ENCODE measurements at regions not wholly inside any gene's neighbourhood (a gene's known extent, or its start where the extent isn't known, plus 50 kb on each side); places are given as distances from the start of the nearest gene placed in this dataset.
"Not testable (repeated sequence)": the region's sequence is repeated elsewhere in the genome, so short reads cannot be mapped to it uniquely, and the experiment has no call there.

DNA sequence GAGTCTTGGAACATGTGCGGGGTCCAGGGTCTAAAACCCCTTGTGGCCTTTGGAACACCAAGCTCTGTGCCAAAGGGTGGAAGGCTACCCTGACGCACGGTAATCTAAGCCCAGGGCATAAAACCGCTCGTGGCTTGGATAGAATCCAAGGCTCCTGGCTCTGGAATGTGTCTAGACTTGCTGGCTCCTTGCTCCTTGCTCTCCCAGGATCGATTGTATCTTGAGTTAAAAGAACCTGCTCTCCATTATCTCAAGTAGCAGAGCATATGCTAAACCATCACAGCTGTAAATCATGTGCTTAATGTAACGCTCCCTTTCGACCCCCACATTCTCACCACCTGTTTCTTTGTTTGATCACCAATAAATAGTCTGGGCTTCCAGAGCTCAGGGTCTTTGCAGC, 50.3 kb downstream of the TLCD4 start:
- DNase-seq: not testable (repeated sequence)

DNA sequence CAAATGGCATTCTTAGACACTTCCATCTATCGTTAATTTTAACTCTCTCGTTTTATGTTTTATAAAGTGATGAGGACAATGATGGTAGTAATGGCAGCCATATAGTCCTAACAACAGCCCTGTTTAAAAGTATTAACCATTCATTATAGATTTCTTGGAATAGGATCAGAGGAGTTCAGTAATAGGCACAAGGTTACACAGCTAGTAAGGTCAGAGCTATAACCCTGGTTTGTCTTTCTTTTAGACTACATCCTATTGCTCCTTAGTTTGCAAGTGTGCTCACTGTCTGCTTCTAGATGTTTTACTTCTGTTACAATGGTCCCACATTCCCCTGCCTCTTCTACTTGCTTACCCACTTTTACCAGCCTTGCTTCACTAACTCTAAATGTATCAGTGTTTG, 50.9 kb downstream of the TLCD4 start:
- no peak for DNase-seq

DNA sequence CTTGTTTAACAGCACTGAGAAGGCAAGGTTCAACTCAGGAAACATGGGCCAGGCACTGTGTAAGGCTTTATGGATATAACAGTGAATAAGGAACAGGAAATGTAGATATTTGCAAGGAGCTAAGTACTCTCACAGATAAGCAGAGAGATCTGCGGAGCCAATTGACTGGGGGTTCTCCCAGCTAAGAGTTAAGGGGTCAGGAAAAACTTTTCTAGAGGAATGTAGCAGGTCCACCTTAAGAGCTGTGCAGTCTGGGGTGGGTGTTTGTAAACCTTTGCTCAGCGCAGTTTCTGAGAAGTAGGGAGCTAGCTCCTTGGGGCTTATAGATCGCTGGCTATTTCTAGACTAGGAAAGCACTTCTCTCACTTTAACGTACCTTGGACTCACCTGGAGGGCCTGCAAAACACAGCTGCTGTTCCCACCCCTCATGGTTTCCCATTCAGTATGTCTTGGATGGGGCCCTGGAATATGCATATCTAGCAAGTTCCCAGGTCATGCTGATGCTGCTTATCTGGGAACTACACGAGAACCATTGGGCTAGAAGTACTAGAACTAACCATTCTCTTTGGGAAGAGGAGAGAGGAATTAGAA, 51.7 kb downstream of the TLCD4 start:
- no peak for DNase-seq

DNA sequence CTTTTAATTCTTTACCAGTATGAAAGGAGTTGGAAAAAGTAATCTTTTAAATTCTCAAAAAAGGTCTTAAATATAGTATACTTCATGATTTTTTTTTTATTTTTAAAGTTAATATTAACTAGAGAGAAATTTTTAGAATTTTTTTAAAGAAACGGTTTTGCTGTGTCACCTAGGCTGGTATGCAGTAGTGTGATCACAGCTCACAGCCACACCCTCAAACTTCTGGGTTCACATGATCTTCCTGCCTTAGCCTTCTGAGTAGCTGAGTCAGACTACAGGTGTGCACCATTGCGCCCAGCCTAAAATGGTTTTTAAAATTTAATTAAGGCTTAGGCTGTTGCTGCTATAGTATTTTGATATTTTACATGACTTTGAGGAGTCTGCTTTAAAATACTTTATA, 52.4 kb downstream of the TLCD4 start:
- DNase-seq: no peak

GRCh38 chr1:95171270-95172245, 54.4 kb downstream of the TLCD4 start:
- DNase-seq: peak in 4 of 56 donors; percentile 0 to 8 (median 2)

GRCh38 chr1:95176861-95177260, 57.1 kb upstream of the RWDD3 start:
- DNase-seq: no peak

- DNase-seq: peak in 7 of 56 donors; percentile 1 to 35 (median 4)
Observed at GRCh38 chr1:95179205-95179986, 54.6 kb upstream of the RWDD3 start.

DNA sequence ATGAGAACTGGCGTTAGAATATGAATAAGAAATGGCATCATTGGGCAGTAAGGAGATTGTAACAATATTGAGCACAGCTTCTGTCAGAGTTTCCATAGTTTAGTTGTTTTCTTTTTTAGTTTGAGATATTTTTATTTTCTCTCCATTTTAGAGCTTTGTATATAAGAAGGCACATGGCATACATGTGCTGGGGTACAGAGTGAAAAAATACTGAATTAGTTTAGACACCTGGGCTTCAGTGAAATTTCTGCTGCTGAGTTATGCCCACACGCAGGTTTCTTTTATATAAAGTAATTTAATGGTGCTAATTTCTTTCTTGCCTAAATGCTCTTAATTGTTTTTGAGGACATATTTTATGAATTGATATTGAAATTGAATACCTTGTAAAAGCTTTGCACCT, 53.6 kb upstream of the RWDD3 start:
- DNase-seq: no peak

DNA sequence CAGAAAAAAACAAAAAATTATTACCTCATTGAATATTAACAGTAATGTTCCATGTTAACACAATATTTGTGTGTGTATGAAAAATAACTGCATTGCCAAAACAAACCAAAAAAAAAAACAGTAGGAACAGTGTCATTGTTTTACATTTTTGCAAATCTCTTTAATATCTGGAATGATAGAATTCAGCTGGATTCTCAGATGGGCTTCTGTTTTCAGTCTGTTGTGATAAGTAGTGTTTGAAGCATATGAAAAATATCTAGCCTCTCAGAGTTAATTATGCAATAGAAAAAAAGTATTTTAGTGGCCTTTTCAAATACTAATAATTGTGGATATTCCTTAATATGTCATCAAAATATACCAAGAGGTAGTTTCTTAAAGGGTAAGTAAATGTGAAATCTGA, 52.9 kb upstream of the RWDD3 start:
- no peak for DNase-seq

DNA sequence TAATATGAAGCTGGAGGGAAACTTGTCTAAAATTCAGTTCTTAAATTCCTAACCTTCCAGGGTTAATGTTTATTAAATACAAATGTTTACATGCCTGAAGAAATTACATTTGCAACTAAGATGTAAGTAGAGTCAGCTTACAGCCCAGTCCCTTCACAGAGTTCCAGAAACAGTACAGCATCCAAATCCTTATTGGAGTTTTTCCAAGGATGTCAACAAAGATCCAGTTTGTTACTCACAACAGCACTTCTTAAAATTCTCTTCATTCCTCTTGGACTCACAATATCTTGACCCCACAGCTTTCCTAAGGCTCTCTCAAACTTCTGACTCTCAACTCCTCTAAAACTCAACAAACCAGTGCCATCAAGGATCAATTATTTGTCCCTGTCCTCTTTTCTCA, 50.1 kb upstream of the RWDD3 start:
- no peak for DNase-seq
